ENCODE measurements at regions not wholly inside any gene's neighbourhood (a gene's known extent, or its start where the extent isn't known, plus 50 kb on each side); places are given as distances from the start of the nearest gene placed in this dataset.

DNA sequence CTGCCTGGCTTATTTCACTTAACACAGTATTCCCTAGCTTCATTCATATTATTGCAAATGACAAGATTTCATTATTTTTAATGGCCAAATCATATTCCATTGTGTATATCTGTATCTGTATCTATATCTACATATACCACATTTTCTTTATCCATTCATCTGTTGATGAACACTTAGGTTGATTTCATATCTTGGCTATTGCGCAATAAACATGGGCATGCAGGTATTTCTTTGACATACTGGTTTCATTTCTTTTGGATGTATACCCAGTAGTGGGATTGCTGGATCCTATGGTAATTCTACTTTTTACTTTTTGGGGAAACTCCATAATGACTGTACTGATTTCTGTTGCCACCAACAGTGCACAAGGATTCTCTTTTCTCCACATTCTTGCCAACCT, 68.9 kb upstream of the CREB5 start:
- TF ChIP-seq POLR2A (IDR thresholded peaks at IDR 0.05; ENCODE audit: low read length) (no peak), GATA1 (IDR thresholded peaks at IDR 0.05; ENCODE audit: low read depth, low read length) (no peak)

All from erythroblast (primary cell).